HepG2 (cell line): ENCODE measurements at regions not wholly inside any gene's neighbourhood (a gene's known extent, or its start where the extent isn't known, plus 50 kb on each side); places are given as distances from the start of the nearest gene placed in this dataset.

ENCODE experiments used
- ATAC-seq: fragments of 200-7000 bp; cut with Tn5 transposase; 3 replicates; pipeline ENCODE4 v1.9.1; 2020; ENCODE audit warnings: mild to moderate bottlenecking, moderate library complexity
- BruUV-seq: library from RNA; stranded (reverse); fragments of 400-500 nt; replicated peaks from 2 replicates; lab custom pipeline; 2021; lab: Mats Ljungman, UMichigan
- CTCF ChIA-PET: fragments of 300-600 bp; formaldehyde crosslinking; extraction: SDS; loops from one replicate; lab custom pipeline; 2021; ENCODE audit warnings: low total read pairs, inconsistent platforms, low intra/inter-chr PET ratio; lab: Yijun Ruan, JAX
- POLR2A ChIA-PET: fragments of 350-600 bp; sonication (Branson Sonifier 250); formaldehyde crosslinking; loops from one replicate; lab custom pipeline; 2020; ENCODE audit warnings: antibody characterized with exemption, inconsistent platforms; lab: Yijun Ruan, JAX
- DNase-seq: peaks from one replicate; pipeline ENCODE4 v3.0.0-alpha.2; 2015; ENCODE audit warnings: low spot score
- FAIRE-seq: peaks from 3 replicates; lab custom pipeline; 2011; peaks lifted over from hg19 to GRCh38; lab: Jason Lieb, UNC
- H2AFZ ChIP-seq: one replicate; pipeline ENCODE4 v1.6.1; 2011; ENCODE audit warnings: low read length, inconsistent platforms
- H3K27ac ChIP-seq: fragments of 300-600 bp; 3 replicates; pipeline ENCODE4 v1.8.0; 2011; ENCODE audit warnings: mixed run types, mild to moderate bottlenecking, mixed read lengths, low read length, inconsistent platforms; ENCODE audit not compliant: insufficient read depth; ENCODE audit errors: extremely low read length
- H3K27me3 ChIP-seq, 2 experiments: fragments of 200-600 bp in 1 of 2; 2 replicates in 1 of 2; 3 replicates in 1 of 2; pipeline versions ENCODE4 v1.6.0 to v1.8.0; 2011; ENCODE audit warnings: low read length in 2 of 2, mild to moderate bottlenecking in 2 of 2, moderate library complexity in 2 of 2, inconsistent platforms in 1 of 2; ENCODE audit not compliant: insufficient read depth in 2 of 2, control insufficient read depth in 1 of 2
- H3K36me3 ChIP-seq, 2 experiments: fragments of 200-600 bp in 1 of 2; replicated peaks in 1 of 2; 2 replicates in 1 of 2; 3 replicates in 1 of 2; pipeline versions ENCODE4 v1.5.1 to v1.8.0; 2011; ENCODE audit warnings: low read length in 2 of 2, inconsistent platforms in 1 of 2; ENCODE audit not compliant: insufficient read depth in 2 of 2, control insufficient read depth in 1 of 2
- H3K4me1 ChIP-seq: 2 replicates; pipeline ENCODE4 v1.5.1; 2012; ENCODE audit warnings: low read length, inconsistent platforms; ENCODE audit not compliant: insufficient read depth
- H3K4me2 ChIP-seq: 2 replicates; pipeline ENCODE4 v1.6.0; 2011; ENCODE audit warnings: low read depth, low read length, inconsistent platforms
- H3K4me3 ChIP-seq, 3 experiments: fragments of 200-600 bp in 1 of 3; sonication (generic), shearing (Covaris generic) in 1 of 3; replicated peaks in 1 of 3; 2 replicates each; pipeline ENCODE4 v1.5.1; 2011 to 2016; ENCODE audit warnings: low read length in 3 of 3, inconsistent platforms in 2 of 3, low read depth in 2 of 3, mild to moderate bottlenecking in 2 of 3, control low read depth in 1 of 3, mixed read lengths in 1 of 3; ENCODE audit not compliant: insufficient read depth in 1 of 3
- H3K79me2 ChIP-seq: one replicate; pipeline ENCODE4 v1.6.1; 2011; ENCODE audit warnings: low read length, inconsistent platforms; ENCODE audit not compliant: insufficient read depth
- H3K9ac ChIP-seq: 2 replicates; pipeline ENCODE4 v1.6.0; 2011; ENCODE audit warnings: mild to moderate bottlenecking, low read depth, low read length, inconsistent platforms; ENCODE audit not compliant: insufficient read depth
- H3K9me3 ChIP-seq: 2 replicates; pipeline ENCODE4 v1.5.1; 2012; ENCODE audit warnings: mild to moderate bottlenecking, low read length
- H4K20me1 ChIP-seq: 2 replicates; pipeline ENCODE4 v1.6.0; 2011; ENCODE audit warnings: inconsistent platforms, mild to moderate bottlenecking, low read length, moderate library complexity; ENCODE audit not compliant: insufficient read depth
- AKAP8 ChIP-seq: sonication (generic); formaldehyde crosslinking; IDR thresholded peaks from 2 replicates; pipeline ENCODE4 v1.5.1; 2020; ENCODE audit warnings: mild to moderate bottlenecking, missing genetic modification reagents
- CEBPB ChIP-seq: IDR thresholded peaks from 2 replicates; pipeline ENCODE4 v1.6.1; 2011; ENCODE audit warnings: low read depth, low read length, improper control_type of control experiment, borderline replicate concordance
- DNMT3B ChIP-seq: conservative IDR thresholded peaks from 2 replicates; pipeline ENCODE4 v1.6.1; 2016; ENCODE audit warnings: missing biosample characterization, control low read depth
- GTF2F1 ChIP-seq: fragments of 150-350 bp; IDR thresholded peaks from 2 replicates; pipeline ENCODE4 v1.6.1; 2014; ENCODE audit warnings: low read length
- LCORL ChIP-seq, 2 experiments: fragments of 450-650 bp in 1 of 2; sonication (generic) in 1 of 2; formaldehyde crosslinking in 1 of 2; IDR thresholded peaks; 2 replicates each; pipeline versions ENCODE4 v1.5.0 to v1.6.1; 2017 to 2020; ENCODE audit warnings: antibody characterized with exemption in 1 of 2, missing genetic modification reagents in 1 of 2
- NR2F1 ChIP-seq, 2 experiments: fragments of 450-650 bp in 1 of 2; formaldehyde crosslinking in 1 of 2; IDR thresholded peaks; 2 replicates each; pipeline versions ENCODE4 v1.5.0 to v1.6.1; 2016 to 2020; ENCODE audit warnings: mild to moderate bottlenecking in 1 of 2, missing compliant biosample characterization in 1 of 2, missing genetic modification reagents in 1 of 2, moderate library complexity in 1 of 2
- RELA ChIP-seq: sonication (generic); formaldehyde crosslinking; IDR thresholded peaks from 2 replicates; pipeline ENCODE4 v1.4.0; 2020; ENCODE audit warnings: missing genetic modification reagents
- WIZ ChIP-seq: sonication (generic); formaldehyde crosslinking; IDR thresholded peaks from 2 replicates; pipeline ENCODE4 v1.5.1; 2020; ENCODE audit warnings: mild to moderate bottlenecking, missing genetic modification reagents
- ZNF180 ChIP-seq: sonication (generic); formaldehyde crosslinking; IDR thresholded peaks from 2 replicates; pipeline ENCODE4 v1.4.0; 2020; ENCODE audit warnings: low read depth, missing genetic modification reagents, borderline replicate concordance
- ZNF333 ChIP-seq: sonication (generic); formaldehyde crosslinking; IDR thresholded peaks from 2 replicates; pipeline ENCODE4 v1.4.0; 2020; ENCODE audit warnings: mild to moderate bottlenecking, missing genetic modification reagents, borderline replicate concordance
- ZNF563 ChIP-seq: sonication (generic); formaldehyde crosslinking; IDR thresholded peaks from 2 replicates; pipeline ENCODE4 v1.8.0; 2022; ENCODE audit warnings: mild to moderate bottlenecking, moderate library complexity, missing genetic modification reagents
- ZNF564 ChIP-seq: sonication (generic); formaldehyde crosslinking; IDR thresholded peaks from 2 replicates; pipeline ENCODE4 v1.8.1; 2023; ENCODE audit warnings: mild to moderate bottlenecking, missing genetic modification reagents
- in situ Hi-C: cut with HindIII; loops from 2 replicates; pipeline ENCODE4 v1.10.0; 2017; ENCODE audit warnings: low pct_unique_long_range_greater_than_20kb; ENCODE audit not compliant: extremely low pct_ligation_motif_present
- intact Hi-C: fragments of 100-400 bp; cut with micrococcal nuclease; formaldehyde crosslinking; loops from one replicate; pipeline ENCODE4 v1.10.0; 2022; ENCODE audit not compliant: unreplicated experiment
- TF ChIP-seq, protein P1 (sequence below): sonication (generic); formaldehyde crosslinking; IDR thresholded peaks from 2 replicates; pipeline ENCODE4 v1.5.0; 2020; ENCODE audit warnings: mild to moderate bottlenecking, missing genetic modification reagents, borderline replicate concordance
- TF ChIP-seq, protein P2 (sequence below): sonication (generic); formaldehyde crosslinking; IDR thresholded peaks from 2 replicates; pipeline ENCODE4 v1.4.0; 2020; ENCODE audit warnings: mild to moderate bottlenecking, missing genetic modification reagents, borderline replicate concordance
- TF ChIP-seq, protein P3 (sequence below): sonication (generic); formaldehyde crosslinking; IDR thresholded peaks from 2 replicates; pipeline ENCODE4 v1.8.1; 2023; ENCODE audit warnings: mild to moderate bottlenecking, missing genetic modification reagents

DNA sequence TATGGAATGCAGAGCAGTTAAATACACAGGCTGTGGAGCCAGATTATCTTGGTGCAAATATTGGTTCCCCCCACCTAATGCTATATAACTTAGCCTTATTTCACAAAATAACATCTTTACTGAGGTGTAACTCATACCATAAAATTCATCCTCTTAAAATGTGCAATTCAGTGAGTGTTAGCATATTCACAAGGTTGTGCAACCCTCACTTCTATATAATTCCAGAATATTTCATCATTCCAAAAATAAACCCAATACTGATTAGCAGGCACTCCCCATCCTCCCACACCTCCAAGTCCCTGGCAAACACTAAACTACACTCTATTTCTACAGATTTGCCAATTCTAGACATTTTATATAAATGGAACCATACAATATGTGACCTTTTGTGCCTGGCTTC lies 116.3 kb upstream of the CNTN1 start:
- TF ChIP-seq, protein P1, sequence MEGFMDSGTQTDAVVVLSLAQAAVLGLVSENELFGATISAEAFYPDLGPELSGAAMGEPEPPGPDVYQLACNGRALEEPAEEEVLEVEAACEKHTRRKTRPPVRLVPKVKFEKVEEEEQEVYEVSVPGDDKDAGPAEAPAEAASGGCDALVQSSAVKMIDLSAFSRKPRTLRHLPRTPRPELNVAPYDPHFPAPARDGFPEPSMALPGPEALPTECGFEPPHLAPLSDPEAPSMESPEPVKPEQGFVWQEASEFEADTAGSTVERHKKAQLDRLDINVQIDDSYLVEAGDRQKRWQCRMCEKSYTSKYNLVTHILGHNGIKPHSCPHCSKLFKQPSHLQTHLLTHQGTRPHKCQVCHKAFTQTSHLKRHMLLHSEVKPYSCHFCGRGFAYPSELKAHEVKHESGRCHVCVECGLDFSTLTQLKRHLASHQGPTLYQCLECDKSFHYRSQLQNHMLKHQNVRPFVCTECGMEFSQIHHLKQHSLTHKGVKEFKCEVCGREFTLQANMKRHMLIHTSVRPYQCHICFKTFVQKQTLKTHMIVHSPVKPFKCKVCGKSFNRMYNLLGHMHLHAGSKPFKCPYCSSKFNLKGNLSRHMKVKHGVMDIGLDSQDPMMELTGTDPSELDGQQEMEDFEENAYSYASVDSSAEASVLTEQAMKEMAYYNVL (CRISPR knock-in tag), result no peak
- TF ChIP-seq AKAP8 (no peak), ZNF180 (no peak), ZNF563 (CRISPR knock-in tag) (no peak), NR2F1 (CRISPR knock-in tag; IDR thresholded peaks at IDR 0.05) (no peak), WIZ (no peak), ZNF564 (CRISPR knock-in tag) (no peak), ZNF333 (CRISPR knock-in tag) (no peak), RELA (no peak), LCORL (IDR thresholded peaks at IDR 0.05) (no peak), LCORL (CRISPR knock-in tag; IDR thresholded peaks at IDR 0.05) (no peak), GTF2F1 (no peak), DNMT3B (CRISPR knock-in tag) (no peak), CEBPB (no peak)
- TF ChIP-seq, protein P2, sequence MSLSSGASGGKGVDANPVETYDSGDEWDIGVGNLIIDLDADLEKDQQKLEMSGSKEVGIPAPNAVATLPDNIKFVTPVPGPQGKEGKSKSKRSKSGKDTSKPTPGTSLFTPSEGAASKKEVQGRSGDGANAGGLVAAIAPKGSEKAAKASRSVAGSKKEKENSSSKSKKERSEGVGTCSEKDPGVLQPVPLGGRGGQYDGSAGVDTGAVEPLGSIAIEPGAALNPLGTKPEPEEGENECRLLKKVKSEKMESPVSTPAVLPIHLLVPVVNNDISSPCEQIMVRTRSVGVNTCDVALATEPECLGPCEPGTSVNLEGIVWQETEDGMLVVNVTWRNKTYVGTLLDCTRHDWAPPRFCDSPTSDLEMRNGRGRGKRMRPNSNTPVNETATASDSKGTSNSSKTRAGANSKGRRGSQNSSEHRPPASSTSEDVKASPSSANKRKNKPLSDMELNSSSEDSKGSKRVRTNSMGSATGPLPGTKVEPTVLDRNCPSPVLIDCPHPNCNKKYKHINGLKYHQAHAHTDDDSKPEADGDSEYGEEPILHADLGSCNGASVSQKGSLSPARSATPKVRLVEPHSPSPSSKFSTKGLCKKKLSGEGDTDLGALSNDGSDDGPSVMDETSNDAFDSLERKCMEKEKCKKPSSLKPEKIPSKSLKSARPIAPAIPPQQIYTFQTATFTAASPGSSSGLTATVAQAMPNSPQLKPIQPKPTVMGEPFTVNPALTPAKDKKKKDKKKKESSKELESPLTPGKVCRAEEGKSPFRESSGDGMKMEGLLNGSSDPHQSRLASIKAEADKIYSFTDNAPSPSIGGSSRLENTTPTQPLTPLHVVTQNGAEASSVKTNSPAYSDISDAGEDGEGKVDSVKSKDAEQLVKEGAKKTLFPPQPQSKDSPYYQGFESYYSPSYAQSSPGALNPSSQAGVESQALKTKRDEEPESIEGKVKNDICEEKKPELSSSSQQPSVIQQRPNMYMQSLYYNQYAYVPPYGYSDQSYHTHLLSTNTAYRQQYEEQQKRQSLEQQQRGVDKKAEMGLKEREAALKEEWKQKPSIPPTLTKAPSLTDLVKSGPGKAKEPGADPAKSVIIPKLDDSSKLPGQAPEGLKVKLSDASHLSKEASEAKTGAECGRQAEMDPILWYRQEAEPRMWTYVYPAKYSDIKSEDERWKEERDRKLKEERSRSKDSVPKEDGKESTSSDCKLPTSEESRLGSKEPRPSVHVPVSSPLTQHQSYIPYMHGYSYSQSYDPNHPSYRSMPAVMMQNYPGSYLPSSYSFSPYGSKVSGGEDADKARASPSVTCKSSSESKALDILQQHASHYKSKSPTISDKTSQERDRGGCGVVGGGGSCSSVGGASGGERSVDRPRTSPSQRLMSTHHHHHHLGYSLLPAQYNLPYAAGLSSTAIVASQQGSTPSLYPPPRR (CRISPR knock-in tag), result no peak
- TF ChIP-seq, protein P3, sequence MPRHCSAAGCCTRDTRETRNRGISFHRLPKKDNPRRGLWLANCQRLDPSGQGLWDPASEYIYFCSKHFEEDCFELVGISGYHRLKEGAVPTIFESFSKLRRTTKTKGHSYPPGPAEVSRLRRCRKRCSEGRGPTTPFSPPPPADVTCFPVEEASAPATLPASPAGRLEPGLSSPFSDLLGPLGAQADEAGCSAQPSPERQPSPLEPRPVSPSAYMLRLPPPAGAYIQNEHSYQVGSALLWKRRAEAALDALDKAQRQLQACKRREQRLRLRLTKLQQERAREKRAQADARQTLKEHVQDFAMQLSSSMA (CRISPR knock-in tag), result no peak
- H4K20me1 ChIP-seq, result no peaks in the 10 kb centered on the region
- no peak overlapping the region for H2AFZ ChIP-seq
- ATAC-seq, result no peak
- no peak overlapping the region for H3K9ac ChIP-seq
- no peak overlapping the region for H3K4me3 ChIP-seq
- ChIA-PET POLR2A (no interaction called here), CTCF (no interaction called here)
- FAIRE-seq, result no peak
- no peak for DNase-seq
- in situ Hi-C loops (no loop called here), intact Hi-C loops (no loop called here)
- BruUV-seq, result no TSS peak
- no peaks in the 10 kb centered on the region for H3K36me3 ChIP-seq
- H3K27ac ChIP-seq, result no peak overlapping the region
- no peaks in the 10 kb centered on the region for H3K27me3 ChIP-seq
- no peaks in the 10 kb centered on the region for H3K4me1 ChIP-seq
- H3K9me3 ChIP-seq, result peaks cover 58% of the 10 kb centered on the region
- no peak overlapping the region for H3K4me2 ChIP-seq
- H3K79me2 ChIP-seq, result no peaks in the 10 kb centered on the region
